Esophagus squamous epithelium (tissue), 4 donors: ENCODE measurements at regions not wholly inside any gene's neighbourhood (a gene's known extent, or its start where the extent isn't known, plus 50 kb on each side); places are given as distances from the start of the nearest gene placed in this dataset.

ENCODE experiments used
- CTCF ChIP-seq, 6 experiments: fragments of 450-650 bp in 4 of 6; fragments of 200-600 bp in 2 of 6; sonication (generic) in 2 of 6; IDR thresholded peaks; one replicate each; pipeline ENCODE4 v1.5.1; 2016 to 2019; ENCODE audit warnings: antibody characterized with exemption in 6 of 6, mild to moderate bottlenecking in 4 of 6, moderate library complexity in 4 of 6
- POLR2A ChIP-seq, 4 donors: fragments of 450-650 bp; IDR thresholded peaks; one replicate each; pipeline ENCODE4 v1.6.1; 2017; ENCODE audit warnings: antibody characterized with exemption in 4 of 4, mild to moderate bottlenecking in 4 of 4, moderate library complexity in 3 of 4

- no peak for TF ChIP-seq CTCF (IDR thresholded peaks at IDR 0.05)
- no peak for TF ChIP-seq POLR2A (IDR thresholded peaks at IDR 0.05)
Measured at GRCh38 chr2:105490204-105490603, 91.4 kb upstream of the FHL2 start.
